GM19397 (cell line): ENCODE measurements at regions not wholly inside any gene's neighbourhood (a gene's known extent, or its start where the extent isn't known, plus 50 kb on each side); places are given as distances from the start of the nearest gene placed in this dataset.
"Not testable (repeated sequence)": the region's sequence is repeated elsewhere in the genome, so short reads cannot be mapped to it uniquely, and the experiment has no call there.

Experiments used
- ATAC-seq: cut with Tn5 transposase; IDR thresholded peaks from one replicate; pipeline ENCODE4 v1.9.1; 2021; ENCODE audit warnings: mild to moderate bottlenecking, moderate library complexity; ENCODE audit not compliant: unreplicated experiment

GRCh38 chr3:130151555-130151954, 69.9 kb downstream of the ALG1L2 start:
- ATAC-seq = not testable (repeated sequence)

- not testable (repeated sequence) for ATAC-seq
These were observed 71.6 kb downstream of the ALG1L2 start for GRCh38 chr3:130153247-130153646.

GRCh38 chr3:130155464-130155863, 73.8 kb downstream of the ALG1L2 start:
- ATAC-seq = not testable (repeated sequence)

- ATAC-seq = not testable (repeated sequence)
These were observed 85.2 kb downstream of the ALG1L2 start for GRCh38 chr3:130166856-130167255.

GRCh38 chr3:130175195-130175594, 93.6 kb downstream of the ALG1L2 start:
- not testable (repeated sequence) for ATAC-seq

GRCh38 chr3:130176476-130177256, 95.0 kb downstream of the ALG1L2 start:
- ATAC-seq = not testable (repeated sequence)

GRCh38 chr3:130178835-130179234, 97.2 kb downstream of the ALG1L2 start:
- not testable (repeated sequence) for ATAC-seq

GRCh38 chr3:130179353-130179970, 97.8 kb downstream of the ALG1L2 start:
- ATAC-seq = not testable (repeated sequence)

GRCh38 chr3:130182475-130182874, 100.8 kb downstream of the ALG1L2 start:
- not testable (repeated sequence) for ATAC-seq

- not testable (repeated sequence) for ATAC-seq
These were observed 102.1 kb downstream of the ALG1L2 start for GRCh38 chr3:130183689-130184088.

- ATAC-seq = not testable (repeated sequence)
These were observed 102.8 kb downstream of the ALG1L2 start for GRCh38 chr3:130184152-130185024.

GRCh38 chr3:130201272-130201671, 119.6 kb downstream of the ALG1L2 start:
- ATAC-seq = not testable (repeated sequence)

- ATAC-seq = not testable (repeated sequence)
These were observed 122.0 kb downstream of the ALG1L2 start for GRCh38 chr3:130203633-130204032.

GRCh38 chr3:130227540-130227939, 117.9 kb upstream of the COL6A5 start:
- no peak for ATAC-seq

- ATAC-seq = no peak
These were observed 102.5 kb upstream of the COL6A5 start for GRCh38 chr3:130242850-130243569.

GRCh38 chr3:130243808-130244207, 101.7 kb upstream of the COL6A5 start:
- no peak for ATAC-seq

- ATAC-seq = no peak
These were observed 94.5 kb upstream of the COL6A5 start for GRCh38 chr3:130250982-130251381.

- ATAC-seq = no peak
These were observed 90.0 kb upstream of the COL6A5 start for GRCh38 chr3:130255442-130255841.

- ATAC-seq = no peak
These were observed 88.6 kb upstream of the COL6A5 start for GRCh38 chr3:130256821-130257340.

GRCh38 chr3:130258532-130258952, 86.9 kb upstream of the COL6A5 start:
- ATAC-seq = no peak
